OCI-LY3 (cell line): ENCODE measurements at regions not wholly inside any gene's neighbourhood (a gene's known extent, or its start where the extent isn't known, plus 50 kb on each side); places are given as distances from the start of the nearest gene placed in this dataset.

Source experiments
- H2AFZ ChIP-seq: fragments of 200-600, 300-600 bp; shearing (Covaris generic); 2 replicates; pipeline ENCODE4 v1.6.0; 2014; ENCODE audit warnings: antibody characterized with exemption, low read depth, low read length
- H3K27ac ChIP-seq: fragments of 200-600, 300-600 bp; sonication (generic); 2 replicates; pipeline ENCODE4 v1.5.1; 2014; ENCODE audit warnings: mild to moderate bottlenecking, low read length, moderate library complexity, mixed read lengths
- H3K27me3 ChIP-seq: fragments of 200-600, 300-600 bp; sonication (generic); 2 replicates; pipeline ENCODE4 v1.6.1; 2014; ENCODE audit warnings: low read depth, low read length, mixed read lengths
- H3K36me3 ChIP-seq: fragments of 200-600, 300-600 bp; sonication (generic); replicated peaks from 2 replicates; pipeline ENCODE3; 2014; ENCODE audit warnings: low read depth, low read length, mixed read lengths
- H3K4me1 ChIP-seq: fragments of 300-600, 200-600 bp; sonication (generic); 2 replicates; pipeline ENCODE4 v1.6.1; 2014; ENCODE audit warnings: low read length, mixed read lengths
- H3K4me2 ChIP-seq: fragments of 200-600, 300-600 bp; sonication (generic); 2 replicates; pipeline ENCODE4 v1.6.1; 2014; ENCODE audit warnings: low read length, mixed read lengths
- H3K4me3 ChIP-seq: fragments of 300-600, 200-600 bp; sonication (generic); 2 replicates; pipeline ENCODE4 v1.5.1; 2014; ENCODE audit warnings: antibody characterized with exemption, mild to moderate bottlenecking, low read length, moderate library complexity
- H3K79me2 ChIP-seq: fragments of 300-600, 200-600 bp; shearing (Covaris generic); 2 replicates; pipeline ENCODE4 v1.6.1; 2014; ENCODE audit warnings: mild to moderate bottlenecking, low read length, mixed read lengths
- H3K9ac ChIP-seq: fragments of 300-600, 200-600 bp; shearing (Covaris generic); 2 replicates; pipeline ENCODE4 v1.6.0; 2014; ENCODE audit warnings: mild to moderate bottlenecking, low read length, moderate library complexity
- H3K9me3 ChIP-seq: fragments of 200-600, 300-600 bp; shearing (Covaris generic); 2 replicates; pipeline ENCODE4 v1.6.1; 2014; ENCODE audit warnings: low read length, mixed read lengths; ENCODE audit not compliant: insufficient read depth
- H4K20me1 ChIP-seq: fragments of 200-600, 300-600 bp; sonication (generic); 2 replicates; pipeline ENCODE4 v1.6.1; 2016; ENCODE audit warnings: low read length, mixed read lengths; ENCODE audit not compliant: insufficient read depth
- EZH2phosphoT487 ChIP-seq: fragments of 200-600 bp; shearing (Covaris generic); IDR thresholded peaks from 2 replicates; pipeline ENCODE4 v1.6.1; 2018; ENCODE audit warnings: antibody characterized with exemption, mixed run types, low read depth
- TF ChIP-seq, protein P1 (sequence below): fragments of 200-600, 300-600 bp; sonication (generic); IDR thresholded peaks from 2 replicates; pipeline ENCODE4 v1.5.1; 2014; ENCODE audit warnings: antibody characterized with exemption, low read length, low read depth

DNA sequence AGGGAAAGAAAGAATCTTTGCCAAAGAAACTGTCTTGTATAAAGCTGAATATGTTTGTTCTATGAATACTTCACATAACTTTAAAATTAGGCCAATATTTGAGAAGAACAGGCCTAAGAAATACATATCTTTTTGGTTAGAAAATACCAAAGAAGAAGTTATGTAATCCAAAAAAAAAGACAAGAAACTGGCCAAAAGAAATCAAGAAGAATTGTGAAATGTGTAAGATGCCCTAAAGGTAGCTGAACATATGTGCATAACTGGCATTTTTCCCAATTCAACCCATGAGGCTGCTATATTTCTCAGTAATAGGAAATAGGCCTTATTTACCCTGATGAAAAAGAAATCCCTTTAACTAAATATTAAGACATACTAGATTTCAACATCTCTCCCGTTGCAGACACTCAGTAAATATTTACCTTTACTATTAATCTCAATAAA is 290.0 kb downstream of the CETN3 start:
- H3K9ac ChIP-seq, result no peak overlapping the region
- H3K4me3 ChIP-seq, result no peak overlapping the region
- no peak for TF ChIP-seq EZH2phosphoT487
- TF ChIP-seq, protein P1, sequence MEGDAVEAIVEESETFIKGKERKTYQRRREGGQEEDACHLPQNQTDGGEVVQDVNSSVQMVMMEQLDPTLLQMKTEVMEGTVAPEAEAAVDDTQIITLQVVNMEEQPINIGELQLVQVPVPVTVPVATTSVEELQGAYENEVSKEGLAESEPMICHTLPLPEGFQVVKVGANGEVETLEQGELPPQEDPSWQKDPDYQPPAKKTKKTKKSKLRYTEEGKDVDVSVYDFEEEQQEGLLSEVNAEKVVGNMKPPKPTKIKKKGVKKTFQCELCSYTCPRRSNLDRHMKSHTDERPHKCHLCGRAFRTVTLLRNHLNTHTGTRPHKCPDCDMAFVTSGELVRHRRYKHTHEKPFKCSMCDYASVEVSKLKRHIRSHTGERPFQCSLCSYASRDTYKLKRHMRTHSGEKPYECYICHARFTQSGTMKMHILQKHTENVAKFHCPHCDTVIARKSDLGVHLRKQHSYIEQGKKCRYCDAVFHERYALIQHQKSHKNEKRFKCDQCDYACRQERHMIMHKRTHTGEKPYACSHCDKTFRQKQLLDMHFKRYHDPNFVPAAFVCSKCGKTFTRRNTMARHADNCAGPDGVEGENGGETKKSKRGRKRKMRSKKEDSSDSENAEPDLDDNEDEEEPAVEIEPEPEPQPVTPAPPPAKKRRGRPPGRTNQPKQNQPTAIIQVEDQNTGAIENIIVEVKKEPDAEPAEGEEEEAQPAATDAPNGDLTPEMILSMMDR, result no peak
- H4K20me1 ChIP-seq, result no peaks in the 10 kb centered on the region
- H3K79me2 ChIP-seq, result no peaks in the 10 kb centered on the region
- no peak overlapping the region for H2AFZ ChIP-seq
- H3K27me3 ChIP-seq, result no peaks in the 10 kb centered on the region
- H3K4me1 ChIP-seq, result peaks cover 10% of the 10 kb centered on the region
- H3K4me2 ChIP-seq, result no peak overlapping the region
- H3K9me3 ChIP-seq, result no peaks in the 10 kb centered on the region
- H3K27ac ChIP-seq, result no peak overlapping the region
- H3K36me3 ChIP-seq, result no peaks in the 10 kb centered on the region

GRCh38 chr5:90117005-90117404 is 292.6 kb downstream of the CETN3 start:
- H3K27me3 ChIP-seq, result no peaks in the 10 kb centered on the region
- no peaks in the 10 kb centered on the region for H4K20me1 ChIP-seq
- H3K79me2 ChIP-seq, result no peaks in the 10 kb centered on the region
- no peaks in the 10 kb centered on the region for H3K36me3 ChIP-seq
- no peak overlapping the region for H3K9ac ChIP-seq
- H3K4me2 ChIP-seq, result no peak overlapping the region
- no peak overlapping the region for H2AFZ ChIP-seq
- no peaks in the 10 kb centered on the region for H3K9me3 ChIP-seq
- H3K27ac ChIP-seq, result no peak overlapping the region
- TF ChIP-seq, protein P1, result no peak
- no peak overlapping the region for H3K4me3 ChIP-seq
- peaks cover under 1% of the 10 kb centered on the region; the same call in 1 of the 2 replicates for H3K4me1 ChIP-seq

GRCh38 chr5:90113108-90113507 is 296.4 kb downstream of the CETN3 start:
- no peak for TF ChIP-seq EZH2phosphoT487
- TF ChIP-seq, protein P1, result no peak
- no peaks in the 10 kb centered on the region for H3K79me2 ChIP-seq
- H3K27me3 ChIP-seq, result no peaks in the 10 kb centered on the region
- H3K4me2 ChIP-seq, result no peak overlapping the region
- no peaks in the 10 kb centered on the region for H3K9me3 ChIP-seq
- H3K4me3 ChIP-seq, result no peak overlapping the region
- H3K4me1 ChIP-seq, result peaks cover 12% of the 10 kb centered on the region
- H4K20me1 ChIP-seq, result no peaks in the 10 kb centered on the region
- no peak overlapping the region for H3K9ac ChIP-seq
- H3K27ac ChIP-seq, result no peak overlapping the region
- no peaks in the 10 kb centered on the region for H3K36me3 ChIP-seq
- H2AFZ ChIP-seq, result no peak overlapping the region

GRCh38 chr5:90112033-90112692 is 297.4 kb downstream of the CETN3 start:
- no peaks in the 10 kb centered on the region for H3K36me3 ChIP-seq
- no peaks in the 10 kb centered on the region for H4K20me1 ChIP-seq
- no peaks in the 10 kb centered on the region for H3K27me3 ChIP-seq
- peak overlapping the region; percentile 70; the same call in 1 of the 2 replicates for H3K4me2 ChIP-seq
- peaks cover 12% of the 10 kb centered on the region for H3K4me1 ChIP-seq
- H3K27ac ChIP-seq, result no peak overlapping the region
- H2AFZ ChIP-seq, result no peak overlapping the region
- no peaks in the 10 kb centered on the region for H3K79me2 ChIP-seq
- no peaks in the 10 kb centered on the region for H3K9me3 ChIP-seq
- TF ChIP-seq EZH2phosphoT487, result no peak
- TF ChIP-seq, protein P1, result no peak
- peak overlapping the region; percentile 44 for H3K4me3 ChIP-seq
- no peak overlapping the region for H3K9ac ChIP-seq
